ENCODE measurements at regions not wholly inside any gene's neighbourhood (a gene's known extent, or its start where the extent isn't known, plus 50 kb on each side); places are given as distances from the start of the nearest gene placed in this dataset.
"Not testable (repeated sequence)": the region's sequence is repeated elsewhere in the genome, so short reads cannot be mapped to it uniquely, and the experiment has no call there.

DNA sequence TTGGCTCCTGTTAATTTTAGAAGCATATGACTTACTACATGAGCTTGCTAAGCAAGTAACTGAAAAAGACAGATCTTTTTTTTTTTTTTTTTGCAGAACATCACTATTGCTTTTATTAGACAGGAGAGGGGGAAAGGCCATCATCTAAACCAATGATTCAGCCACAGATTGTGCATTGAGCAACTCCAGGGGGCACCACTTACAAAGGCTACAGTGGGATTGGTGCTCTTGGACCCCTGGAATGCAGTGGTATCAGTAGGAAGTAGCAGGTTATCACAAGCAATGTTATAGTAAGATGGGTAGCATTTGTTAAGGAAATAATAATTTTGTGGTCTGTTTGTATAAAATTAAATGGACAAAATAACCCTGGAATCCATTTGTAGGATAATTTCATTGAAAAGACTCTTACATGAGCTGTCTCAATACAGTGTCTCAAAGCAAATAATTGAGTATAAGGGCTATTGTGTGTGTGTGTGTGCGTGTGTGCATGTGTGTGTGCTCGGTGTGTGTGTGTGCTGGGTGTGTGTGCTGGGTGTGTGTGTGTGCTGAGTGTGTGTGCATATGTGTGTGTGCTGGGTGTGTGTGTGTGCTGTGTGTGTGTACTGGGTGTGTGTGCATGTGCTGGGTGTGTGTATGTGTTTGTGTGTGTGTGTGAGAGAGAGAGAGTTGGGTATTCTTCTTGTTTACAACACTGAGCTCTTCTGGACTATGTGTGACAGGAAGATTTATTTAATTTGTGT lies 296.3 kb downstream of the PCDH7 start:
- Histone ChIP-seq H3K4me3 (ENCODE audit: low read depth, low read length) (no peak overlapping the region), H3K9ac (ENCODE audit: low read length) (no peak overlapping the region), H3K4me1 (ENCODE audit: control insufficient read depth, insufficient read depth, low read length) (peaks cover 3% of the 10 kb centered on the region; the same call in 1 of the 2 replicates)

DNA sequence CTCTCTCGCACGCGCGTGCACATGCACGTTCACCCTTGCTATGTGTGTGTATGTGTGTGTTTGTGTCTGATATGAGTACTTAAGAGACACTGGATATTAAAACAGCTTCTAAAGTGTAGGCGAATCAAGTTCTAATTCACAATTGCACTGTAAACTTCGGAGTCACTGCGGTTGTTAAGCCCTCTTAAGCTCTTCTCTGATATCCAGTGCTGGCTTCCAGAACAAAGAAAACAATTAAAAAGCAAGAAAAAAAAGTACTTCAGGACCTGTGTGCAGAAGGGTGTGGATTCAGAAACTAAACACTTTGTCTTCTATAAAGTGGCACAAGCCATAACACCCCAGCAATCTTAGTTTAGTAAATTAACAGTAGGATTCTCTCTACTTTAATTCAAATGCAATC lies 300.2 kb downstream of the PCDH7 start:
- Histone ChIP-seq H3K9ac (ENCODE audit: low read length) (no peak overlapping the region), H3K4me3 (ENCODE audit: low read depth, low read length) (no peak overlapping the region), H3K36me3 (ENCODE audit: control insufficient read depth, insufficient read depth, low read length) (no peaks in the 10 kb centered on the region), H3K27ac (ENCODE audit: low read depth, low read length) (no peak overlapping the region), H3K27me3 (ENCODE audit: control insufficient read depth, insufficient read depth, low read length) (no peaks in the 10 kb centered on the region), H3K9me3 (ENCODE audit: control insufficient read depth, insufficient read depth, low read depth, low read length) (no peaks in the 10 kb centered on the region), H3K4me1 (ENCODE audit: control insufficient read depth, insufficient read depth, low read length) (peaks cover 3% of the 10 kb centered on the region; the same call in 1 of the 2 replicates)

More for the DNA sequence above, 296.3 kb downstream of the PCDH7 start:
- no peaks in the 10 kb centered on the region for H3K36me3 ChIP-seq (ENCODE audit: control insufficient read depth, insufficient read depth, low read length)
- H3K27me3 ChIP-seq (ENCODE audit: control insufficient read depth, insufficient read depth, low read length) = no peaks in the 10 kb centered on the region
- H3K9me3 ChIP-seq (ENCODE audit: control insufficient read depth, insufficient read depth, low read depth, low read length) = no peaks in the 10 kb centered on the region
- no peak overlapping the region for H3K27ac ChIP-seq (ENCODE audit: low read depth, low read length)

DNA sequence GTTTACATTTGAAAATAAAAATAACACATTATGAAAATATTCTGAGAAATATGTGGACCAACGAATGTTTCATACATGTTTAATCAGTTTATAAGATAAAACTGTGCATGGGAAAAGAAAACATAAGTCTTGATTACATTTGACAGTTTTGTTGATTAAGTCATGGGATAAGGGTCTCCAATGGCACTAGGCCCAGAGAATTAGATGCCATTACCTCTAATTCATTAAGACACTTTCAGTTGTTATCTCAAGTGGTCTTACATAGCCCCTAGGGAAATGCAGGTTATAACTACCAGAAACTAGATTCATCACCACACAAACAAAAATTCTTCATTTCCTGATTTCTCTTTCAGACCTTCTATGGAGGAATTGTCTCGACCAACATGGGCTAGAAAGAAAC lies 300.8 kb downstream of the PCDH7 start:
- H3K9ac ChIP-seq (ENCODE audit: low read length) = no peak overlapping the region
- H3K27me3 ChIP-seq (ENCODE audit: control insufficient read depth, insufficient read depth, low read length) = no peaks in the 10 kb centered on the region
- peaks cover 3% of the 10 kb centered on the region; the same call in 1 of the 2 replicates for H3K4me1 ChIP-seq (ENCODE audit: control insufficient read depth, insufficient read depth, low read length)
- no peak overlapping the region for H3K27ac ChIP-seq (ENCODE audit: low read depth, low read length)
- H3K36me3 ChIP-seq (ENCODE audit: control insufficient read depth, insufficient read depth, low read length) = no peaks in the 10 kb centered on the region
- H3K9me3 ChIP-seq (ENCODE audit: control insufficient read depth, insufficient read depth, low read depth, low read length) = no peaks in the 10 kb centered on the region
- no peak overlapping the region for H3K4me3 ChIP-seq (ENCODE audit: low read depth, low read length)

- H3K36me3 ChIP-seq (ENCODE audit: control insufficient read depth, insufficient read depth, low read length) = no peaks in the 10 kb centered on the region
- no peaks in the 10 kb centered on the region for H3K27me3 ChIP-seq (ENCODE audit: control insufficient read depth, insufficient read depth, low read length)
- no peak overlapping the region for H3K9ac ChIP-seq (ENCODE audit: low read length)
- no peak overlapping the region for H3K4me3 ChIP-seq (ENCODE audit: low read depth, low read length)
- peaks cover 3% of the 10 kb centered on the region; the same call in 1 of the 2 replicates for H3K4me1 ChIP-seq (ENCODE audit: control insufficient read depth, insufficient read depth, low read length)
- H3K9me3 ChIP-seq (ENCODE audit: control insufficient read depth, insufficient read depth, low read depth, low read length) = no peaks in the 10 kb centered on the region
- no peak overlapping the region for H3K27ac ChIP-seq (ENCODE audit: low read depth, low read length)
Measured at GRCh38 chr4:31022702-31023101, 302.5 kb downstream of the PCDH7 start.

- no peaks in the 10 kb centered on the region for H3K36me3 ChIP-seq (ENCODE audit: control insufficient read depth, insufficient read depth, low read length)
- no peak overlapping the region for H3K9ac ChIP-seq (ENCODE audit: low read length)
- no peaks in the 10 kb centered on the region for H3K27me3 ChIP-seq (ENCODE audit: control insufficient read depth, insufficient read depth, low read length)
- no peak overlapping the region for H3K4me3 ChIP-seq (ENCODE audit: low read depth, low read length)
- no peak overlapping the region for H3K27ac ChIP-seq (ENCODE audit: low read depth, low read length)
- no peaks in the 10 kb centered on the region for H3K9me3 ChIP-seq (ENCODE audit: control insufficient read depth, insufficient read depth, low read depth, low read length)
- peaks cover 3% of the 10 kb centered on the region; the same call in 1 of the 2 replicates for H3K4me1 ChIP-seq (ENCODE audit: control insufficient read depth, insufficient read depth, low read length)
Measured at GRCh38 chr4:31023109-31023508, 302.9 kb downstream of the PCDH7 start.

DNA sequence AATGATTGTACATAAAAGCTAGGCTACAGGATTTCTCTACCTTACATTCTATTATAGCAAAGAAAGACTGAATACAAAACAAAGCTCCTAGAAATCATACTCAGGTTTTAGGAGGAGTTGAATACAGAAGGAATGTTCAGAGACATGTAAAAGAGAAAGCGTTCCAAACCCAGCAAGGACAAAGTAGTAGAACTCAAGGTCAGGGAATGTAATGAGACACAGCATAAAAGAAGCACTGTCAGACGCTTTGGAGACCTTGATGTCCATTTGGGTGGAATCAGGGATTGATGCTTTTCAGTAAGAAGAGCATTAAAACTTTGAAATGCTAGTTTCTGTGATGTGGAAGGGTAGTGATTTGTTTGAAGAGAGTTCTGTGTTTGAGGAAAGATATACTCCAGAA lies 303.6 kb downstream of the PCDH7 start:
- H3K4me1 ChIP-seq (ENCODE audit: control insufficient read depth, insufficient read depth, low read length) = peaks cover 3% of the 10 kb centered on the region; the same call in 1 of the 2 replicates
- H3K27ac ChIP-seq (ENCODE audit: low read depth, low read length) = no peak overlapping the region
- no peaks in the 10 kb centered on the region for H3K27me3 ChIP-seq (ENCODE audit: control insufficient read depth, insufficient read depth, low read length)
- H3K9ac ChIP-seq (ENCODE audit: low read length) = no peak overlapping the region
- no peak overlapping the region for H3K4me3 ChIP-seq (ENCODE audit: low read depth, low read length)
- no peaks in the 10 kb centered on the region for H3K36me3 ChIP-seq (ENCODE audit: control insufficient read depth, insufficient read depth, low read length)
- no peaks in the 10 kb centered on the region for H3K9me3 ChIP-seq (ENCODE audit: control insufficient read depth, insufficient read depth, low read depth, low read length)

DNA sequence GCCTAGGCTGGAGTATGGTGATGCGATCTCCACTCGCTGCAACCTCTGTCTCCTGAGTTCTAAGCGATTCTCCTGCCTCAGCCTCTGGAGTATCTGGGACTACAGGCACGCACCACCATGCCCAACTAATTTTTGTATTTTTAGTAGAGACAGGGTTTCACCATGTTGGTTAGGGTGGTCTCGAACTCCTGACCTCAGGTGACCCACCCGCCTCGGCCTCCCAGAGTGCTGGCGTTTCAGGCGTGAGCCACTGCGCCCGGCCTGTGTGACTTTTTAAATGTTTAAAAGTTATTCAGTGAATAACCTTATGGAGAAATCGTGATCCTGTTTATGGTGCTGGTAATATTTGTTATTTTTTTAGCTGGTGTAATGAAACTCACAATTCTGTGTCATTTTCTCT lies 304.6 kb downstream of the PCDH7 start:
- not testable (repeated sequence) for H3K4me3 ChIP-seq (ENCODE audit: low read depth, low read length); H3K27me3 ChIP-seq (ENCODE audit: control insufficient read depth, insufficient read depth, low read length); H3K9ac ChIP-seq (ENCODE audit: low read length); H3K9me3 ChIP-seq (ENCODE audit: control insufficient read depth, insufficient read depth, low read depth, low read length); H3K36me3 ChIP-seq (ENCODE audit: control insufficient read depth, insufficient read depth, low read length); H3K27ac ChIP-seq (ENCODE audit: low read depth, low read length); H3K4me1 ChIP-seq (ENCODE audit: control insufficient read depth, insufficient read depth, low read length)

- no peaks in the 10 kb centered on the region for H3K9me3 ChIP-seq (ENCODE audit: control insufficient read depth, insufficient read depth, low read depth, low read length)
- no peak overlapping the region for H3K27ac ChIP-seq (ENCODE audit: low read depth, low read length)
- H3K4me3 ChIP-seq (ENCODE audit: low read depth, low read length) = no peak overlapping the region
- H3K27me3 ChIP-seq (ENCODE audit: control insufficient read depth, insufficient read depth, low read length) = no peaks in the 10 kb centered on the region
- H3K4me1 ChIP-seq (ENCODE audit: control insufficient read depth, insufficient read depth, low read length) = peaks cover 16% of the 10 kb centered on the region
- no peak overlapping the region for H3K9ac ChIP-seq (ENCODE audit: low read length)
- H3K36me3 ChIP-seq (ENCODE audit: control insufficient read depth, insufficient read depth, low read length) = no peaks in the 10 kb centered on the region
Measured at GRCh38 chr4:31026256-31026655, 306.1 kb downstream of the PCDH7 start.

DNA sequence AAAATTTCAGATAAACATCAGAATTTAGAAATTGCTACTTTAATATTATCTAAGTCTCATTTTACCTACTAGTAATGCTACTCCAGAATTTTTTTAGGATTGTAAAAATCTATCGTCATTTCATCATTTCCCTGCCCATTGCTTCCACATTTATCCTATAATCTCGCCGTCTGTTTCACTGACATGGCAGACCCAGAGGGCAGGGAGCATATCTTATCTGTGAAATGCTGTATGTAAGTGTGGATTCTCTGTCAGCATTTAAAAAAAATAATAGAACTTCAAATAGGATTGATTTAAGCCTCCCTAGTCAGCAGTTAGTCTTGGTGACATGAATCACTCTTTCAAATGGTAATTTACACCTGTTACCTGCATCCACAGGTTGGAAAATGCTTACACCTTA lies 314.4 kb downstream of the PCDH7 start:
- H3K36me3 ChIP-seq (ENCODE audit: control insufficient read depth, insufficient read depth, low read length) = no peaks in the 10 kb centered on the region
- no peak overlapping the region for H3K27ac ChIP-seq (ENCODE audit: low read depth, low read length)
- H3K4me1 ChIP-seq (ENCODE audit: control insufficient read depth, insufficient read depth, low read length) = peaks cover 22% of the 10 kb centered on the region
- no peak overlapping the region for H3K4me3 ChIP-seq (ENCODE audit: low read depth, low read length)
- no peak overlapping the region for H3K9ac ChIP-seq (ENCODE audit: low read length)
- no peaks in the 10 kb centered on the region for H3K9me3 ChIP-seq (ENCODE audit: control insufficient read depth, insufficient read depth, low read depth, low read length)
- no peaks in the 10 kb centered on the region for H3K27me3 ChIP-seq (ENCODE audit: control insufficient read depth, insufficient read depth, low read length)

GRCh38 chr4:31035761-31036160 lies 315.6 kb downstream of the PCDH7 start:
- Histone ChIP-seq H3K4me1 (ENCODE audit: control insufficient read depth, insufficient read depth, low read length) (peaks cover 11% of the 10 kb centered on the region; the same call in 1 of the 2 replicates), H3K9me3 (ENCODE audit: control insufficient read depth, insufficient read depth, low read depth, low read length) (no peaks in the 10 kb centered on the region), H3K27ac (ENCODE audit: low read depth, low read length) (no peak overlapping the region)

GRCh38 chr4:31037703-31038102 lies 317.5 kb downstream of the PCDH7 start:
- Histone ChIP-seq H3K9me3 (ENCODE audit: control insufficient read depth, insufficient read depth, low read depth, low read length) (no peaks in the 10 kb centered on the region), H3K27ac (ENCODE audit: low read depth, low read length) (no peak overlapping the region), H3K36me3 (ENCODE audit: control insufficient read depth, insufficient read depth, low read length) (no peaks in the 10 kb centered on the region), H3K9ac (ENCODE audit: low read length) (no peak overlapping the region), H3K4me3 (ENCODE audit: low read depth, low read length) (no peak overlapping the region), H3K27me3 (ENCODE audit: control insufficient read depth, insufficient read depth, low read length) (no peaks in the 10 kb centered on the region), H3K4me1 (ENCODE audit: control insufficient read depth, insufficient read depth, low read length) (peaks cover 20% of the 10 kb centered on the region)

More at GRCh38 chr4:31035761-31036160, 315.6 kb downstream of the PCDH7 start:
- Histone ChIP-seq H3K9ac (ENCODE audit: low read length) (no peak overlapping the region), H3K4me3 (ENCODE audit: low read depth, low read length) (no peak overlapping the region), H3K27me3 (ENCODE audit: control insufficient read depth, insufficient read depth, low read length) (no peaks in the 10 kb centered on the region), H3K36me3 (ENCODE audit: control insufficient read depth, insufficient read depth, low read length) (no peaks in the 10 kb centered on the region)
